NCI-H526 (cell line): ENCODE measurements at regions not wholly inside any gene's neighbourhood (a gene's known extent, or its start where the extent isn't known, plus 50 kb on each side); places are given as distances from the start of the nearest gene placed in this dataset.

Experiments used
- DNase-seq, 2 experiments: peaks; one replicate each; lab custom pipeline; 2025; lab: John Stamatoyannopoulos, UW

DNA sequence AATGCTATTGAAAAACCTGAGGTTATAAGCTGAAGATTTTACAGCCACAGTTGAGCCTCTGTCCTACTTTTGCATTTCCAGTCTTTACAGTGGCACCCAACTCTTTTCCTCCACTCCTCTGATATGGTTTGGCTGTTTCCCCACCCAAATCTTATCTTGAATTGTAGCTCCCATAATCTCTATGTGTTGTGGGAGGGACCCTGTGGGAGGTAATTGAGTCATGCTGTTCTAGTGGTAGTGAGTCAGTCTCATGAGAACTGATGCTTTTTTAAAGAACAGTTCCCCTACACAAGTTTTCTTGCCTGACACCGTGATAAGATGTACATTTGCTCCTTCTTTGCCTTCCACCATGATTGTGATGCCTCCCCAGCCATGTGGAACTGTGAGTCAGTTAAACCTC lies 646.1 kb upstream of the SEMA6A start:
- no peak for DNase-seq

DNA sequence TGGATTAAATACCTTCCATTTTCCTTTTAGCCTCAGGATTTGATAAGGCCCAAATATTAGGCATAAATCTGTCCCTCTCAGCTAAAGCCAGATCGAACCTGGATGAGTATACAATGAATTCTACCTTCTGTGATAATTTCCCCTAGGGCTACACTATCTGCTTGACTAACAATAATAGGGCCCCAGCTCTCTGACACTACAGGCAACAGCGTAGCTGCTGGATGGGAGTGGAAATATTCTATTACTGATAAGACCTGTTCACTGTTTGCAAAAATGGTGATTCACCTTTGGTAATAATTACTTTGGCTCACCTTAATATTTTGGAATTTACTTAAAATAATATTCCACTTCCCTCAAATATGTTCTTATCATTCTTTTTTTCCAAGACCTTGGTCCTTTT lies 644.2 kb upstream of the SEMA6A start:
- no peak for DNase-seq

DNA sequence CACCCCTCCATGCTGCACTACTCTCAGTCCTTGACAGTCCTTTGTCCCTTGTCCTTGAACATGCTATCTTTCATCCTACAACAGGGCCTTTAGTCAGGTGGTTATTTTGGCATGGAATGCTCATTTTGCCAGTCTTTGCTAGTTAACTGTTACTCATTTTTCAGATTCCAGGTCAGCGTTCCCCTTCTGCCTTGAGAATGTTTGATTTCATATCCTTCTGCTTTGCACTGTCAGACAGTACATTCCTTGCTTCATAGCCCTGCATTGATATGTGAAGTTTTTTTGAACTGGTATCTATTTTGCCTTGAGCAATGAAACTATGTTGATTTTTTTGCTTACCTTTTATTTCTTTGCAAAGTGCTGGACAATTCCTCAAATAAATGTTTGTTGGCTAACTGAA lies 638.2 kb upstream of the SEMA6A start:
- DNase-seq: no peak

DNA sequence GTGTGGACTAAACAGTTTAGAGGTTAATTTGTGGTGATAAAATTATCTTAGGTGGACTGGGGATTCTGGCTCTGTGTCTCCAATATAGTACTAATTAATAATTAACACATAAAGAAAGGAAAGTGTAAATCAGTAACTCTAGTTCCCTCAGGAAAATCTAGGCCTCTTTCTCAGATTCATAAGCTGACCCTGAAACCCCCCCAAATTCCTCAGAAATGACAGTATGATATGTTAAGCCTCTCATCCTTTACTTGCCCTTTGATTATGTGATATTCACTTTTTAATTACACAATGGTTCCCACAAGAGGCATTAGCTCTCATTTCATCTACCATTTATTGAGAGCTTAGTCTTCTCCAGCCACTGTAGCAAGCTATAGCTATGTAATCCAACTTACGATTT lies 636.2 kb upstream of the SEMA6A start:
- no peak for DNase-seq

DNA sequence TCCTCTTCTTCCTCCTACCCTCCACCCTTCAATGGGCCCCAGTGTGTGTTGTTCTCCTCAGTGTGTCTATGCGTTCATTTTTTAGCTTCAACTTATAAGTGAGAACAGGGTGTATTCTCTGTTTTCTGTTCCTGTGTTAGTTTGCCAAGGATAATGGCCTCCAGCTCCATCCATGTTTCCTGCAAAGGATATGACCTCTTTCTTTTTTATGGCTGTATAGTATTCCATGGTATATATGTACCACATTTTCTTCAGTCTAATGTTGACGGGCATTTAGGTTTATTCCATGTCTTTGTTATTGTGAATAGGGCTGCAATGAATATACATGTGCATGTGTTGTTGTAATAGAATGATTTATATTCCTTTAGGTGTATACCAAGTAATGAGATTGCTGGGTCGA lies 634.9 kb upstream of the SEMA6A start:
- DNase-seq: no peak

DNA sequence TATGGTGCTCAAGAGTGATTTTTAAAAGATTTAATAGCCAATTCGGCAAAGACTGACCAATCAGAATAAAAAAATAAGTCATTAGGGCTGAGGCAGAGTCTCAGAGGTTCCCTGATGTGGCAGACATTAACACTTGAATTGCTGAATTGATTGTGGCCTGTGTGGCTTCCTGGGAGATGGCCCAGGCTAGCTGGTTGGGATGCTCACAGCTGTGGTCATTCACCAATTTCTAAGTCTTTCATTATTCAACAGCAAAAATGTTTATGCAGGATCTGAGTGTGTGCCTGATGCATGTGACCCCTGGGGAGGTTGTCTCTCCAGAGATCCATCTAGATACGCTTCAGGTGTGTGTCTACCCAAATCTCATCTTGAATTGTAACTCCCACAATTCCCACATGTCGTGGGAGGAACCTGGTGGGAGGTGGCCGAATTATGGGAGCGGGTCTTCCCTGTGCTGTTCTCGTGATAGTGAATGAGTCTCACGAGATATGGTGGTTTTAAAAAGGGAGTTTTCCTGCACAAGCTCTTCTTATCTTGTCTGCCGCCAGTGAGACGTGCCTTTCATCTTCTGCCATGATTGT lies 632.6 kb upstream of the SEMA6A start:
- no peak for DNase-seq

DNA sequence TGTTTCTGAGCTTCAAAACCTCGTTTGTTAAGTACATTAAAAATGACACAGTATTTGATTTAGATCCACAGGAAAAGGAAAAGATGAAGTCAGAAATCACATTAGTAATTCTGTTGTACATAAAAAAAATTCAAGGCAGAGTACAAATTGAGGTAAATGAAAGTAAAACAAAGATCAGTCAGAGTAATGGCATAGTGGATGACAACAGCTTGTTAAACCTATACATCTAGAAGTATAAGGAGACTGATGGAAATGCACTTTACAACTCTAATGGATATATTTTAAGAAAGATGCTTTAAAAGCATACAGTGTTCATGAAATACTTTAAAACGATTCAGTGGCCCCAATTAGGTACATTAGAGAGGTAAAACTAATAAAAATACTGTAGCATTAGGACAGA lies 631.3 kb upstream of the SEMA6A start:
- no peak for DNase-seq

DNA sequence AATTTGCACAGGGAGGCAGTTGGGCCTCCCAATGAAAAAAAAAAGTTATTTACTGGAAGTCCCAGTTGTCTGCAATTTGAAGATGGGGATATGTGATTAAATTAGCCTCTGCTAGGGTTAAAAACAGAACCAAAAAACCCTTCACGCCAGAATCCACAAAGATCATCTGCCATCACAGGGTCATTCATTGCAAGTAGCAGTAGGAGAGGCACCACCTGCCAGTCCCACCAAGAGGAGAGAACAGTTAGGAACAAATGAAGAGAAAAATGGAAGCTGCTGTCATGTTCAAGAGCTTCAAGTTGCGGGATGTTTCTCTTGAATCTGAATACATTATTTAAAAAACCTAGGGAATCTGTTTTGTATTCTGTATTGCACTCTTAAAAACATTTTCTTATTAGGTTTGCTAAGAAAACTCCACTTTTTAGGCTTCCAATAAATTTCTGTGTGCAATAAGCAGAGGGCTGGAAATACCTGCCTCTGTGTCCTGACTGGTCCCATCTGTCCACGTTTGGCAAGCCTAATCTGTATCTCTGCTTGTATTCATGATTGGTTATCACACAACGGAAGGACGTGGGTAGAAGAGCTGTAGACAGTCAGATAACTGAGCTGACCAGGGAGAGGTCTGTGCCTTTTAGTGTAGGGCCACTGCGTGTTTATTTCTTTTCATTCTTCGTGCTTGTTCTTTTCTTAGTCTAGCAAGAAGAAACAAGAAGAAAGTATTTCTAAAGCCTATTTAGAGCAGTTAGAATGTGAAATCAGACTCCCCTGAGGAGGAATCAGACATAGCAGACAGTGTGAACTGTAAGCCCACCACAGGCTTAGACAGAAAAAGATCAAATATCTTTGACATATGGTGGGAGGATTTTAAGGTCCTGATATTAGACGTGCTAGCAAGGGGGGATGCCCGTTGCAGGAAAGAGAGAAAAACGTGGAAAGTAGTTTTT lies 630.6 kb upstream of the SEMA6A start:
- DNase-seq: no peak

DNA sequence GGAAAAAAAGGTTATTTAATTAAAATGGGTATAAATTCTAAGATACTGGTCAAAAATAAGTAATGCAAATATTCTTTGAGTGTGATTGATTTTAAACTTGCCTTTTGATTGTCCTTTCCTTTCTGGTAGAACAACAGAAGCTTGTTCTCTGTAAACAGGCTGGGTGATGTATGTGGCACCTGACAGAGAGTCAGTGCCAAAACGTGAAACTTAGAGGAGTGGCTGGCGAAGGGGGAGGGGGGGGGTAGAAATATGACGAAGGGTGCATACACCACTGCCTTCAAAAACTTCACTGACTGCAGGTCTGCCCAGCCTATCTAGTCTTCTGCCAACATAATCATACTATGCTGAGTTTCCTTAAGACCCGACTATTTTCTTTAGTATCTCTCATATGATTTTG lies 629.8 kb upstream of the SEMA6A start:
- DNase-seq: no peak

DNA sequence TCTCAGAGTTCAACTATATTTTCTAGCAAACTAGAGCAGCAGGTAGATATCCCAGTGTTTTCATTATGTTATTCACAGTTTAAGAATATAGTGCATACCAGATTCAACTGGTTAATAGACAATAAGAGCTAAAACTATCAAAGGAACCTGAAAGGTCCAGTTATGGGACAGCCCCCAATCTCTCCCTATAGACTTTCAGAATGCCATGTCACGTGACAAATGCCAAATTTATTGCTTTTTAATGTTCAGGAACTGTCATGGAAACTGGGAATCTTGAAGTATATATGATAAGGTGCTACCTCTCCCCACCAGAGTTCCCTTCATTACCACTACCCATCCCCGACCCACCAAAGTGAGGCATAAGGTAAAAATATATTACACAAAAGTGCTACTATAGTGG lies 629.0 kb upstream of the SEMA6A start:
- DNase-seq: no peak

DNA sequence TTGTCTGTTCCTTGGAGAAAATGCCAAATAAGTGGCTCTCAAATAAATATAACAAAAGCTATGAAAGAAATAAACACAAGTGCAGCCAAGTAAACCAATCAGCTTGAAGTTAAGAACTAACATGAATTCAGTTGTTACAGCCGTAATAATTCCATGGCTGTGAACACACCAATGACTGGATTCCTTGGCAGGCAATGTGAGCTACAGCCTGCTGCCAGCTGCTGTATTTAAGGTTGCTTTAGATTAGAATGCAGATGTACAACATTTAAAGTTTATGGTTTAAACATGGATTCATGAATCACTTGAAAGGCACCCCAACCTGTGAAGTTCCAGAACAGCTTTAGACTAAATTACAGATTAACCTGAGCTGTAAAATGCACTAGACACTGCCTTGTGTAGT lies 626.4 kb upstream of the SEMA6A start:
- no peak for DNase-seq

DNA sequence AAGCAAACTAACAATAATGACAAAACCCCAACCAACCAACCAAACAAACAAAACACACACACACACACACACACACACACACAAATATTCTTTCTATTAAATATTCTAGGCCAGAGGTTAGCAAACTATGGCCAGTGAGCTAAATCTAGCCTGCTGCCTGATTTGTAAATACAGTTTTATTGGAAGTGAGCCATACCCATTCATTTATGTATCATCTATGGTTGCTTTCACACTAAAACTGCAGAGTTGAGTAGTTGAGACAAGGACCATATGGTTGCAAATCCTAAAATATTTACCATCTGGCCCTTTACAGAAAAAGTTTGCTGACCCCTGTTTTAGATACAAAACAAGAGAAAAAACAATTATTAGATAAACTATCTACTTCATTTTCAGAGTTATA lies 620.5 kb upstream of the SEMA6A start:
- no peak for DNase-seq

DNA sequence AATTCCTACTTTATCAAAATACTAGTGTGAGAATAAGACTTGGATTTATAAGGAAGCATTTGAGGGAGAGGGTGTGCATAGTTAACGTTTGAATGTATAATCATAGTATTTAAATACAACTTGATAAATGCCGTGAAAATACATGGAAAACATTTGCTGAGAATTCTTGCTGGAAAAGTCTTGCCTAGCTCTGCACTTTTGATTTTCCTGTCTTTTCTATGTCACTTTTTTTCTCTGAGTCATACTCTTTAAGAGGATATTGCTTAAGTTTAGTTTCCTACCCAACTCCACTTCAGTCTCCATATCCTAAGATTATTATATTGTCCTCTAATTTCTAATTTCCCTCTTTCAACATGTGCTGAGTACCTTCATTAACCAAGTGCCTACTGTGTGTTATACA lies 616.6 kb upstream of the SEMA6A start:
- no peak for DNase-seq

DNA sequence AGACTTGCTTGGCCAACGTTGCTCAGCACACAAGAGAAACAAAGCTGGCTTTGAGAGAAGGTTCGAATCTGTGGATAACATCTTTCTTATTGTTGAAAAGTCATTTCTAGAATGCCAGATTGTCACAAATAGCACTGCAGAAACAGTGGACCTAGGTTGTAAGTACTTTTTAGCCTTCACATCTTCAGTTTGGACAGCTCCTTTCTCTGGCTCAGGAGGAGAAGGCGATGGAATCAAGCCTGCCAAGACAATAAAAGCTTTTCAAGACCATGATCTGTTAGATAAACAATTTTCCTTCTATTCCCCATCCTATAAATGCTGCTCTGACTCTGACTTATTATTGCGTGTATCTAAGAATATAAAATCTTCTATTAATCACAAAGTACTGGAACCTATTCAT lies 615.2 kb upstream of the SEMA6A start:
- no peak for DNase-seq

DNA sequence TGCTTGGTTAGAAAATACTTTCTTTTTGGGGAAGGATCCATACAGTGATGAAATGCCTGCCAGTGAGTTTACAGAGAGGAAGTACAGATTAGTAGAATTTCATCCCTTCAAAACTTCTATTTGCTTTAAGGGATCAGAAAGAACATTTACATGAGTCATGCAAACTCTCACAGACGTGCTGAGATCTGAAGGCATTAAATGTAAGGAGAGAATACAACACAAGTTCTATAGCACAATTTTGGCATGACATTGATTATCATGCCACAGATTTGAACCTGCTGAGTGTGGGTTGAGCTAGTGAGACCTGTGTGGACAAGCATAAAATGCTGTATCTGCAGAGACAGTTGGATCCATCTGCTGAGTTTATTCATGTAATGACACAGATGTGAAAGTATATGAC lies 613.6 kb upstream of the SEMA6A start:
- no peak for DNase-seq

DNA sequence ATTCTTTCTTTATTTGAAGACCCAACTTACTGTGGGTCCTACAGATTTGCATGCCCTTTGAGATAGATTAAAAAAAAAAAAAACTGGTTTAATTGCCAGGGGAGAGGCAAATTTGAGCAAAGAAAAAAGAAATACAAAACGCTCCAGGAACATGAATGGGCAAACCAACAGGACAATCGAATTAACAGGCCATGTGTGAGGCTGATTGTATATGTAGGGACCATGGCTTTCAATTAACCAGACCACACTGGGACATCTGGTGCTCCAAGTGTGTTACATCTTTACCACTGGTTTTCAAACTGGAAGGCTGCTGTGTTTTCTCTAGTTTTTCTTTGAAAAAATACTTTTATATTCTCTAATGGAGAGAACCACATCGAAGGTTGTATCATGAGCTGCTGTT lies 612.1 kb upstream of the SEMA6A start:
- DNase-seq: no peak

DNA sequence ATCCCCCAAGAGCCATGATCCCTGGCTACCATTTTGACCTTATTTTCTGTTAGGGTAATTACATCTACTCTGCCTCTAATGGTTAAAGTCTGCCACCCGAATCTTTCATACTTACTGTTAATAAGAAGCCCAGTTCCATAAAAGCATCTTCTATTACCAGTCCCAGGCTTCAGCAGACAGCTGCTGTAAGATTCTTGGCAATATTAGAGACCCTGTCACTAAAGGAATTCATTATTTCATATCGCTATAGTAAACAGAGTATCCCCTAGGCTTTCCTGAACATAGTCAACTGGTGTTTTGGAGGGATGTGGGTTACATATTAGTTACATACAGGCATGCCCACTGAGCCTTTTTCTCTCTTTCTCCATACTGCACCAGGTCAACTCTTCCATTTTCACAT lies 608.7 kb upstream of the SEMA6A start:
- DNase-seq: no peak

DNA sequence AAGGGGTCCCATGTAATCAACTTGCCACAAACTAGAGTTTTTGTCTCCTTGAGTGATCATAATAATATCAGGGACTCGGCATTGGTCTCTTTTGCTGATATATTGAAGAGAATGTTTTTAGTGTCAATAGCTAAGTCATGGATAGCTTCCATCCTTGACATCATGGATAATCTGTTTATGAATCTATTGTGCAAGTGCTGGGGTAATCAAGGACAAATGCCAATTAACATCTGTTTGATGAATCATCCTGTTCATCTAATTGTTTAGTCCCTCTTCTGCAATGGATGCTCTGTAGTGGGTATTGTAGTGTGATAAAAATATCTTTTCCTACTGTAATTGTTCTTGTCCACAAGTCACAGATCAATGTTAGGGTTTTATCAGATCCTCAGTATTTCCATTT lies 607.5 kb upstream of the SEMA6A start:
- DNase-seq: no peak

DNA sequence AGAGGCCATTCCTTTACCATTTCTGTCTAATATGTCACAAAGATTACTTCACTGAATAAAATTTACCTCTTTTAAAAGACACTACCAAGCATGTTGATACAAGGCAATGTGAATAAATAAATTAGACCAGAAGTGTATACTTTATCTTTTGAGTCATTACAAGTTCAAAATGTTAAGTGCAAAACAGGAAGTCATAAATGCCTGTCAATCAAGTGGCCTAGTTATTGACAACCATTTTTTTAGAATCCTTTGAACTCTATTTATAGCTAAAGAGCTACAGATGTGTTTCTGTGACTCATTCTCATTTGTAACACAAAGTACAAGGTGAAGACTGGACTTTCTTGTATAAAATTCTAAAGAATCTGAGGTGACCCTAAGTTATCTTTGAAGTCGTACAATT lies 602.7 kb upstream of the SEMA6A start:
- no peak for DNase-seq

DNA sequence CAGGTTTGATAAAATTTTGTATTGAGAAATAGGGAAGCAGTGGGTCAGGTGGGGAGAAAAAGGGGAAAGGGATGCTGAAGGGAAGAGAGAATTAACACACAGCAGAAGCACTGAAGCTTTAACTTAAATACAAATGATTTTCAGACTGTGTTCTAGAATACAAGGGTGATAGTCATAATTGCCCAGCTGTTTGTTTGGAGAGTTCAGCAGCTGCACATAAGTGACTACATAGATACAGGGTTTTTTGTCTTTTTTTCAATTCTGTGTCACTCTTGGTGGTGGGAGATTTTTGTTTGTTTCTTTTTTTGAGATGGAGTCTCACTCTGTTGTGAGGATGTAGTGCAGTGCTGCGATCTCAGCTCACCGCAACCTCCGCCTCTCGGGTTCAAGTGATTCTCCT lies 590.4 kb upstream of the SEMA6A start:
- no peak for DNase-seq

DNA sequence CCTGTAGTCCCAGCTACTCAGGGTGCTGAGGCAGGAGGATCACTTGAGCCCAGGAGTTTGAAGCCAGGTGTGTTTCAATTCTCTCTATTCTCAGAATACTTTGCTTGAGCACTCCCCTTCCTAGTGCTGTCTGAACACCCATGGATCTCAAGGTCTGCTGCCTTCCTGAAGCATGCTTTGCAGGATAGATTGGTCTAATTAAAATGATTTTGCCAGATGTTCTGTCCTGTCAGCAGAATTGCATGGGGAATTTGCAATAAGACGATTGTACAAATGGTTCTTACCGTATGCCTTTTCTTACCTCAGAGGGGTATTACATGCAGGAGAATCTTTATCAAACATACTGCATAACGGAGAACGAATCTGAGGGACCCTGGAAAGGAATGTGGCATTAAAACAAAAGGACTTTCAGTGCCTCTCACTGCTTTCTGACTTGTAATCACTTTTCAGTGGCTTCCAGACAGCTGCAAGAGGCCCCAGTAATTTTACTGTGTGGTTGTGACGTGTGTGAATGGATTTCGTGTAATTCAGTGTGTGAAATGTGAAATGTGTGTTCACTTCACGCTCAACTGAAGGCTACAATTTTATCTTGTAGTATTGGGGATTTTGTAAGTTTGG lies 587.2 kb upstream of the SEMA6A start:
- no peak for DNase-seq

DNA sequence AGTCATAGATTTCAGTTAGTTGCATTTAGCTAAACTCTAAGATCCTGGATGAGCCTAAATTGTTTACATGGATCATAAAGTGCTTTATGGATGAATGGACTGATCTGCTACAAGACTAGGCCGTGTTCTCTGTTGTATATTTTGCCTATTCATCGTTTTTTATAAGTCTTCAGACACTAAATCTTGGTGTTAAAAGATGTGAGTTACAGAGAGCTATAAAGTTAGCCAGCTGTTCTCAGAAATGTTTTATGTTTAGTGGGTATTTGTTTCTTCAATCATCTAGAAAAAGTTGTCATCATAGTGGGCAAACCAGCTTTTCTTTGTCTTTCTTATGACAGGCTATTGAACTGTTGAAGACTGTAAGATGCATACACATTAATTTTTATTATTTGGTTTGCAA lies 585.8 kb upstream of the SEMA6A start:
- no peak for DNase-seq

DNA sequence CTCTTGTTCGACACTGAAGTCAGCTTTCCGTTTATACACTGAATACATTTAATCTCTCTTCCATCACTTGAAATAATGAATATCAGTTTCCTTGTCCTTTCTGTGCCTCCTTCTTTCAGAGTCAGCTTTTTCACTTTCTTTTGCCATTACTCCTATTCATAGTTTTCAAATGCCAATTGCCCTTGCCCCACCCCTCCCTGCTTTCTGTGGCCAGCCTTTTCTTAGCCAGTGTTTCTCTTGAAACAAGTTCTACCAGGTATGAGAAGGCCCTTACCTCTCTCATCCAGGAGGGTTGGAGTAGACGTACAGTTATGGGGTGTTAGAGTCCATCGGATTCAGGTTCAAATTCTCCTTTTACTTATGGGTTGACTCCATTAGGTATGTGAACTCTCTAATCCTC lies 574.7 kb upstream of the SEMA6A start:
- no peak for DNase-seq
